ENCODE measurements at regions not wholly inside any gene's neighbourhood (a gene's known extent, or its start where the extent isn't known, plus 50 kb on each side); places are given as distances from the start of the nearest gene placed in this dataset.
"Not testable (repeated sequence)": the region's sequence is repeated elsewhere in the genome, so short reads cannot be mapped to it uniquely, and the experiment has no call there.

GRCh38 chr9:29974197-29974596 lies 2400.9 kb upstream of the C9orf72 start:
- DNase-seq (ENCODE audit: low spot score): no peak

- no peak for DNase-seq (ENCODE audit: low spot score)
Observed at GRCh38 chr9:29976981-29977380, 2403.7 kb upstream of the C9orf72 start.

- DNase-seq (ENCODE audit: low spot score): no peak
Observed at GRCh38 chr9:29981013-29981412, 2403.4 kb upstream of the ACO1 start.

DNA sequence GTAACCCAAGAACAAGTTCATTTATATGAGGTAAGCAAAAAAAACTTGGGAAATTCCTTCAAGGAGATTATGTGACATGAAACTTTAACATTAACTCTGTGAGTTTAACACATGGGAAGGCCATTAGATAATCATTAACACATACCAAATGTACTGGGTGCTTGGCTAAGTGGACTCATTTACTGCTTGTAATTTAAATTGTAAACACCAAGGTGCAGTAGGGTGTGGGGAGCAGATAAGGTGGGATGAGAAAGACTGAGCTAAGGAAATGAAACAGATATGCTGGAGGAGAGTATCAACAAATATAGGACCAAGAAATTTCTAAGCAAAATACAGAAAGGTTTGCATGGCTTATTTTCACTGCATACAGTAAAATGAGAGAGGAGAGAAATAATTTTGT lies 2384.8 kb upstream of the ACO1 start:
- no peak for DNase-seq (ENCODE audit: low spot score)

DNA sequence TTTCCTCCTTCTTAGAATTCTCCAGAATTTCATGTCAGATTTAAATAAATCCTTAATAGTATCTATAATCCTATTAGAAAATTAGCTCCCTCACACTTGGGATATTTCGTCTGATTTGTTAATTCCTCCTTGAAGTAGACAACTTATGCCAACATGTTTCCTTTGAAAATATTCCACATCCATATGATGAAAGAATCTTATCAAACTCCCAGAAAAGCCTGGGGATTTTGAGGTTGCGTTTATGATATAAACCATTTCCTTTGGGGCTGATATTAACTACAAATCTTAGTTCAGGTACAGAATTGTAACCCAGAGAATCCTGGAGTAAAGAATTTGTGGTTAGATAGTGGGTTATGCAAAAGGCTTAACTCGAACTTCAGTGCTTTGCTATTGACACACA lies 2373.8 kb upstream of the ACO1 start:
- no peak for DNase-seq (ENCODE audit: low spot score)

DNA sequence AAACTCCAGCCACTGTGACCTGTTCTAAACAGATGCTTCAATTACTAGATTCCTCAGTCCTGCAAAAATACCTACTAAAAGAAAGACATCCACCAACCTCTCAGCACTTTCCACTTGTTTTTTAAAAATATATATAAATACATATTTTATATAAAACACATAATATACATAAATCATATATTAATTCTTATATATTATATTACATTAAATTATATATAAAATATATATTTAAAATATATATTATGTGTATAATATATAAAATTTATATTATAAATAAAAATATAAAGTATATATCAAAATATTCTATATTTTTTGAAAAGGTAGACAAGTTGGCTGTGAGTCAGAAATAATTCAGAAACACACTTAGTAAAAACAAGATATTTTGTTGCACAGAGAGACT lies 2371.8 kb upstream of the ACO1 start:
- no peak for DNase-seq (ENCODE audit: low spot score)

DNA sequence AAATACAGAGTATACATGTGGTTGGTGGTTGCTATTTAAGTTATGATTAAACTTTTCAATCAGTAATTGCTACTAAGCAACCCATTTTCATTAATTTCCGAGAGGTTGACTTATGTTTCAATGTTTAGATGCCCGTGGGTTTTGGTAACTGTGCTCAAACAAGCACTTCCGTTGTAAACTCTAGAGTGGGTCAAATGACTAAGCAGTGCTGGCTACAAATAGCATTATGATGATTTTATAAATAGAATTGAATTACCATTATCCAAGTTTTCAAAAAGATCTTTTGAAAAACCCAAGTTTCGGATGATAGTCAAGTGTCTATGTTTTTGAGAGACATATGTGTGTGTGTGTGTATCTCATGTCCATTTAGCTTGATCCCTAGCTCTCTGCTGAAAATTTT lies 2369.4 kb upstream of the ACO1 start:
- no peak for DNase-seq (ENCODE audit: low spot score)

DNA sequence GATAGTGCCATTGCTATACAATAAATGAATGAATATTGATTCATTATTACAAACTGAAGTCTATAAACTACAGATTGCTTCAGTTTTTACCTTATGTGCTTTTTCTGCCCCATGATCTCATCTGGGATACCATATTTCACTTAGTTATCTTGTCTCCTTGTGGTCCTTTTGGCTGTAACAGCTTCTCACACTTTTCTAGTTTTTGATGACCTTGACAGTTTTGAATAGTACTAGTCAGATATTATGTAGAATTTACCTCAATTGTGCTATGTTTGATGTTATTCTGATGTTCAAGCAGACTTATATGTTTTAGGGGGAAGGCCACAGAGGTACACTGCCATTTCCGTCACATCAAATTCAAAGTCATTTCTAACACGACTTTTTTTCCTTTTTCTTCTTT lies 2364.3 kb upstream of the ACO1 start:
- no peak for DNase-seq (ENCODE audit: low spot score)

DNA sequence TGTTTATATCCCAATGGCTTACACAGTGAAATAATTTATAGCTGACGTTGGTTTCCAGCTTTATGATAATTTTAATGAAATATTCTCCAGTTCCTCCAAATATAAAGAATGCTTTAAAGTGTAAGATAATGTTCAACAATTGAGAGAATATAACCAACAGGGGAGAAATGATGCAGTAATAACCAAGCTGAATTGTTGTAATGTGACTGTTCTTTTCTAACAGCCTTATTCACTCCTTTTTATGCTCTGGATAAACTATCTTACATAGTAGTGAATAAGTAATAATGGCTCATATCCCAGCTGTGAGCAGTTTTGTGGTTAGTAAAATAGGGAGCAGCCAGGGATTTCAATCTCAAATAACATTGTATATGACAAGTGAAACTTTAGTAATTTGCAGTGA lies 2348.7 kb upstream of the ACO1 start:
- DNase-seq (ENCODE audit: low spot score): no peak

- no peak for DNase-seq (ENCODE audit: low spot score)
Observed at GRCh38 chr9:30036558-30036957, 2347.9 kb upstream of the ACO1 start.

GRCh38 chr9:30039712-30040111 lies 2344.7 kb upstream of the ACO1 start:
- no peak for DNase-seq (ENCODE audit: low spot score)

DNA sequence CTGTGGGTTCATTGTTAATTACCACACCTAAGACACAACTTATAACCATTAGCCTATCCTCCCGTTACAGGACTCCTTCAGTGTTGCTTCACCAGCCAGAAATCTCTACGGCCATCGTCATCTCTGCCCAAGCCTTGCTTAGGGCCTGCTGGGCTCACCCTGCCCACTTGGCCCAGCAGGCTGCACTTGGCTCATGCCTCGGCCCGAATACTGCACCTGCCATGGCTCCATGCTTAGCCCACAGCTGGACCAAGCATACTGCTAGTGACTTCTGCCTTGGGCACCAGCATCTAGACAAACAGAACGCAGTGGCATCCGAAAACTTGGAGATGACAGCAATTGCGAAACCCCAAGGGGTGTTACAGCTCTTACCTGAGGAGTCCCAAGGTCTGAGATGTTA lies 2336.0 kb upstream of the ACO1 start:
- DNase-seq (ENCODE audit: low spot score): no peak

GRCh38 chr9:30058463-30058862 lies 2326.0 kb upstream of the ACO1 start:
- DNase-seq (ENCODE audit: low spot score): no peak

GRCh38 chr9:30060976-30061375 lies 2323.5 kb upstream of the ACO1 start:
- no peak for DNase-seq (ENCODE audit: low spot score)

GRCh38 chr9:30065888-30066287 lies 2318.6 kb upstream of the ACO1 start:
- DNase-seq (ENCODE audit: low spot score): no peak

GRCh38 chr9:30069236-30069635 lies 2315.2 kb upstream of the ACO1 start:
- not testable (repeated sequence) for DNase-seq (ENCODE audit: low spot score)

- DNase-seq (ENCODE audit: low spot score): no peak
Observed at GRCh38 chr9:30075022-30075421, 2309.4 kb upstream of the ACO1 start.

DNA sequence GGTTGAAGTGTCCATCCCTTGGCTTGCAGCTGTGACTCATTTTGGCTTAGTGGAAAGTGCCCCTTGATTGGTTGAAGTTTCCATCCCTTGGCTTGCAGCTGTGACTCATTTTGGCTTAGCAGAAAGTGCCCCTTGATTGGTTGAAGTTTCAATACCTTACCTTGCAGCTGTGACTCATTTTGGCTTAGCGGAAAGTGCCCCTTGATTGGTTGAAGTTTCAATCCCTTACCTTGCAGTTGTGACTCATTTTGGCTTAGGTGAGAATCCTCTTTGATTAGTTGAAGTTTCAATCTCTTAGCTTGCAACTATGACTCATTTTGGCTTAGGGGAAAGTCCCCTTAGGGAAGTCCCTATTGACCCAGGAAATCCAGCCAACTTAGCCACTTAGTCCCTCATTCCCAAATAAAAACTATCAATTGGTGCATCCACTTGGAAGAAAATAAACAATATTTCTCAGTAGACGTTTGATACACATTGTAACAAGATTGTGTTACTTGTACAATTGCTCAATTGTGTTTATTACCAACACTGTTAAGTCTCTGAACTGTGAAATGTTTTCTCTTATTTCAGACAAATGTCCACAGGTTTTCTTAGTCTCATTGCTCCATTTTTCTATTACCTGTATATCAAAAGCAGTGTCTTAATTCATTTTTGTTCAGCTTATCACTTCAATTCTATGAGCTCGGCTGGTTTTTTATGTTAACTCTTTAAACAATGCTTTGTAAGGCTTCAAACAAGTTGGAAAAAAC lies 2308.8 kb upstream of the ACO1 start:
- no peak for DNase-seq (ENCODE audit: low spot score)

DNA sequence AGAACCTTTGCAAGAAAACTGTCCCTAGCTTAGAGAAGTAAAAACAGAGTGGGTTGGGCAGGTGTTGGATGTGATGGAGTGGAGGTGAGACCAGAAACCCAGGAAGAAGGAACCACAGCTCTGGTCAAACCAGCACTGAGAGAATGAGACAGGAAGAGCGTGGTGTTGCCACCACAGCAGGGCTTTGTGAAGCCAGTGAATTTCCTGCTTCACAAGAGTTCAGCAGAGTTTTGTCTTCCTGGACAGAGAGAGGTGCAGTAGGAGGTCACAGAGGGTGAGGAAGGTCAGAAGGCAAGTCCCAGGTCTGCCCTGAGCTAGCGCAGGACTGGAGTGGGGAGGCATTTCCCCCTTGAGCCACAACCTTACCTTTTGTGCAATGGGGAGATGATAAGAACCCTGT lies 2306.2 kb upstream of the ACO1 start:
- DNase-seq (ENCODE audit: low spot score): no peak

GRCh38 chr9:30089428-30089827 lies 2295.0 kb upstream of the ACO1 start:
- no peak for DNase-seq (ENCODE audit: low spot score)

- no peak for DNase-seq (ENCODE audit: low spot score)
Observed at GRCh38 chr9:30103647-30104394, 2280.6 kb upstream of the ACO1 start.

- not testable (repeated sequence) for DNase-seq (ENCODE audit: low spot score)
Observed at GRCh38 chr9:30107134-30107533, 2277.3 kb upstream of the ACO1 start.

DNA sequence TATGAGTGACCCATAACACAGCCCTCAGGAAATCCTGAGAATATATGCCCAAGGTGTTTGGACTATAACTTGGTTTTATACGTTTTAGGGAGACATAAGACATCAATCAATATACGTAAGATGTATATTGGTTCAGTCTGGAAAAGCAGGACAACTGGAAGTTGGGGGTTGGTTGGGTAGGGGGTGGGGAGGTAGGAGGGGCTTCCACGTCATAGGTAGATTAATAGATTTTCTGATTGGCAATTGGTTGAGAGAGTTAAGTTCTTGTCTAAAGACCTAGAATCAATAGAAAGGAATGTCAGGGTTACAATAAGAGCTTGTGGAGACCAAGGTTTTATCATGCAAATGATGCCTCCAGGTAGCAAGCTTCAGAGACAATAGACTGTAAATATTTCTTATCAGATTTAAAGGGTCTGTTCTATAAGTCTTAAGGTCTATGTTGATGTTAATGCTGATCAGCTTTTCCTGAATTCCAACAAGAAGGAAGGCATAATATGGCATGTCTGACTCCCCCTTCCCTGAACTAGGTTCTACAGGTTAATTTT lies 2267.7 kb upstream of the ACO1 start:
- DNase-seq (ENCODE audit: low spot score): no peak
